Mesenteric fat pad (tissue), 1 donor: ENCODE measurements at regions not wholly inside any gene's neighbourhood (a gene's known extent, or its start where the extent isn't known, plus 50 kb on each side); places are given as distances from the start of the nearest gene placed in this dataset.
"Not testable (repeated sequence)": the region's sequence is repeated elsewhere in the genome, so short reads cannot be mapped to it uniquely, and the experiment has no call there.

Experiments
- DNase-seq: peaks from one replicate; pipeline ENCODE4 v3.0.0-alpha.2; 2020; ENCODE audit warnings: low spot score
- donor health status: DM: yes; HTN: yes; CAD: no.

DNA sequence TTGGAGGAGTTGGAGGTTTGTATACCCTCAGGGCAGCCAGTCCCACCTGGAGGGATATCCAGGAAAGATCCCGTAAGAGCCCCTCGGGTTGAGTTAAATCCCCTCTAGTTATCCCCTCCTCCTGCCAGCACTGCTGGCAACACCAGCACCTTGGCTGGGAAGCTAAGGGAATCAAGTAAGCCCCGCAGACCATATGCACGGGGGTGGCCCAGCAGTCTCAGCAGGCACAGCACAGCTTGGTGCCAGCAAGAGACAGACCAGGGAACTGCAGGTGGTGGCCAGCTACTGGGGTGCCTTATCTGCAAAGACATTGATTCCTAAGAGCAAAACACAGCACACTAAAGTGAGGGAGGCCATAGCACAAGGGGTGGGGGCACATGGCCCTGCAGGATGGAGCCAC lies 173.8 kb downstream of the GOLGA6L4 start:
- DNase-seq, result not testable (repeated sequence)

- DNase-seq, result not testable (repeated sequence)
These were observed 179.2 kb upstream of the ZSCAN2 start for GRCh38 chr15:84421513-84422181.

DNA sequence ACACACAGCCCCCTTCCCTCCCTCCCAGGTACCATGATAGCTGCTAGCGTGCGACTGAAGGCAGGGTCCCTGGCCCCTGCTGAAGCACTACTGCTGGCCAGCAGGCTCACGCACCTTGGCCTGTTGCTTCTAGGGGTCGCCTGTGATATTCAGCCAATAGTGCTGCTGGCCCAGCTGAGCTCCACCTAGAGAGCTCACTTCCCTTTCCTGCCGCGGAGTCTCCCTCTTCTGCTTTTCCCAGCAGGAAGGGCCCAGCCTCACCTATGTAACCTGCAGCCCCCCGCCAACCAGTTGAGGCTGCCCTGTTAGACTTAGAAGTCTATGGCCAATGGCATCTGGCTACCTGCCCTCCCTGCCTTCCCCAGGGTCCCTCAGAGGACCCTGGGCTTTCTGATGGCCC lies 175.5 kb upstream of the ZSCAN2 start:
- DNase-seq, result peak; percentile 62

DNA sequence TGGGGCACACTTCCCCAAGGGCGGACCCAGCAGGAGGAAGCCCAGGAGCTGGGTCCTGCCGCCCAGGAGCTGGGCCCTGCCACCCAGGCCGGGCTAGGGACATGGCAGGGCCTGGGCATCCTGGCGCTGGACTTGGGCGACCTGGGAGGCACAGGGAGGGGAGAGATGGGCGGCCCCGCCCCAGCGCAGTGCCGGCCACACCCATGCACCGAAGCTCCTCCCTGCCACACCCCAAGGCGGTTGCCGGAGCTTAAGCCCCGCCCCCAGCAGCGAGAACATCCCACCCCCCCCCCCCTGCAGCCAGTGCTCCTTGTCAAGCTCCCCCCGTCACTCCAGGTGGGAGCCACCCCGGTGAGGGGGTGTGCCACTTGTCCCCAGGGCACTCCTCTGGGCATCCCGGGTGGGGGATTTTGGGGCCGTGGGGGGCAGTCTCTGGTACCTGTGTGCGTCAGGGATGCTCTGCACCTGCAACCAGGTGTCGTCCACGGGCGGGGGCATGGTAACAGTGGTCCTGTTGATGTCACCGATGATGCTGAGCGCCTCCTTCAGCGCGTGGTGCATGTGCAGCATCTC lies 127.4 kb upstream of the ZSCAN2 start:
- DNase-seq, result not testable (repeated sequence)

DNA sequence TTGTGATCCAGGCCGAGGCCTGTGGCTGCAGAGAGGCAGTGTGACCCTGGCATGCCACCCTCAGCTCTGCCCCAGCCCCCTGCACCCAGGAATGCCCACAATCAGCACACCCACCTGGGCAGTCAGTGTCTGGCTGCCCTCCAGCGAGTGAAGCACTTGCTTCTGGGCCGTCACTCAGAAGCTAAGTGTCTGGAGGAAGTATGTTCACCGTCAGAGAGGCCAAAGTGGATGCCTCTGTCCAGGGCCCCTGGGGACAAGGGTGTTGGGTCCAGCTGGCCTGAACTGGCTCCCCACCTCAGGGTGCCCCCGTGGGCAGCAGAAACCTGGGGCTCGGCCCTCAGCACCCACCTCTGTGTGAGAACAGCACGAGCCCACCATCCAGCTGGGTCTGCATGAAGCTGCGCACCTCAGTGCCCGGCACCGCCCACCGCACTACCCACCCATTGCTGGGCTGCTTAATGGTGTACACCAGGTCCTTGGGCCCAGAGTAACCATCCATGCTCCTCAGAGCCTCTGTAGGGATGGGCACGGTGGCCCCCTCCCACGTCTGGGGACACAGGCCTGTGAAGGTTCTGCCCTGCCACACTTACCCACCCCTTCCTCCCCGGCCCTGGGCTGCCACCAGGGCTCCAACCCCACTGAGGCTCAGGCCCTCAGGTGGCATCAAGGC lies 124.3 kb upstream of the ZSCAN2 start:
- DNase-seq, result not testable (repeated sequence)

DNA sequence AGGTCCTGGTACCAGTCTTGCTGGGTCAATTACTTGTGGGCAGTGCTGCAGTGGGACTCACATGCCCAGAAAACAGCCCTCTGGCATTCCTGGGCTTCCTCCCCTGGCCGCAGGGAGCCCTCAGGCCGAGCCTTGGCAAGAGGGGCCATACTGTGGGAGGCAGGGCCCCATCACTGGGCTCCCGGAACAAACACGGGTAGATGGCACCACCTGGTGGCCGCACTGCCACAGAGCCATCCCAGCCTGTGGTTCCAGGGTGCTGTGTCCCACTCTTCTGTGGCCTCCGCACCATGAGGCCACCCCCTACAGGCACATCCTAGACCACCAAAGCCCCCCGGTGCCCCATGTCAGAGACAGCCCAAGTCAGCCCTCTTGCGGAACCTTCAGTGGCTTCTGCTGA lies 123.3 kb upstream of the ZSCAN2 start:
- DNase-seq, result not testable (repeated sequence)

DNA sequence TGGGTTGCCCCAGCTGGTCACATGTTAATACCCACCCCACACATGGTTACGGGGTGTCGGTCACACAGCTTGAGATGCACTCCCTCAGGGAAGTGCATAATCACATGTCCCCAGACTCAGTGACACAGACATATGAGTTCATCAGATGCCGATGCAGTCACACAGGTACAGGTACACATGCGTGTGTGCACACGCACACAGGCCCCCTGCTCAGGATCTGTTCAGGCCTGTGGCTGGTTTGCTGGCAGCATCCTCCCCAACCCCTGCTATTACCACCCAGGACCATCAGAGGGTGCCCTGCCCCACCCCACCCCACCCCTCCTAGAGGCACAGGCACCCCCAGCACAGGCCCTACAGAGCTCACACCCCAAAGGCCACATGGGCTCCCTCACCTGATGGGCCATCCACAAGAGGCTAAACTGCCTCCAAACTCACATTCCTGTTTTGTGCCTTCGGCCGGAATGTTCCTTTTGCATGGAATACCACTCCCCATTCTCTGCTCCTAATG lies 120.6 kb upstream of the ZSCAN2 start:
- DNase-seq, result not testable (repeated sequence)

- peak; percentile 77 for DNase-seq
These were observed 117.0 kb upstream of the ZSCAN2 start for GRCh38 chr15:84483859-84484258.

- DNase-seq, result peak; percentile 86
These were observed 100.5 kb upstream of the ZSCAN2 start for GRCh38 chr15:84500165-84500889.

- DNase-seq, result not testable (repeated sequence)
These were observed 97.7 kb upstream of the ZSCAN2 start for GRCh38 chr15:84503101-84503500.

GRCh38 chr15:84505552-84505951 lies 95.3 kb upstream of the ZSCAN2 start:
- not testable (repeated sequence) for DNase-seq

GRCh38 chr15:84512324-84512723 lies 88.5 kb upstream of the ZSCAN2 start:
- DNase-seq, result not testable (repeated sequence)

- DNase-seq, result not testable (repeated sequence)
These were observed 84.0 kb upstream of the ZSCAN2 start for GRCh38 chr15:84516773-84517172.

- DNase-seq, result not testable (repeated sequence)
These were observed 75.1 kb upstream of the ZSCAN2 start for GRCh38 chr15:84525491-84526344.

DNA sequence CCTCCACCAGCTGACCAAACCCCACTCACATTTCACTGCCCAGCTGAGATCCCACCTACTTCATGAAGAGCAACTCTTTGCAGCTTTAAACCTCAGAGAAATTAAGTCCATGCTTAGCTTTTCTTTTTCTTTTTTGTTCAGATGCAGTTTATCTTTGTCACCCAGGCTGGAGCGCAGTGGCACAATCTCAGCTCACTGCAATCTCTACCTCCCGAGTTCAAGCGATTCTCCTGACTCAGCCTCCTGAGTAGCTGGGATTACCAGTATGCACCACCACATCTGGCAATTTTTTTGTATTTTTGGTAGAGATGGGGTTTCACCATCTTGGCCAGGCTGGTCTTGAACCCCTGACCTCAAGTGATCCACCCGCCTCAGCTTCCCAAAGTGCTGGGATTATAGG lies 70.1 kb upstream of the ZSCAN2 start:
- not testable (repeated sequence) for DNase-seq

DNA sequence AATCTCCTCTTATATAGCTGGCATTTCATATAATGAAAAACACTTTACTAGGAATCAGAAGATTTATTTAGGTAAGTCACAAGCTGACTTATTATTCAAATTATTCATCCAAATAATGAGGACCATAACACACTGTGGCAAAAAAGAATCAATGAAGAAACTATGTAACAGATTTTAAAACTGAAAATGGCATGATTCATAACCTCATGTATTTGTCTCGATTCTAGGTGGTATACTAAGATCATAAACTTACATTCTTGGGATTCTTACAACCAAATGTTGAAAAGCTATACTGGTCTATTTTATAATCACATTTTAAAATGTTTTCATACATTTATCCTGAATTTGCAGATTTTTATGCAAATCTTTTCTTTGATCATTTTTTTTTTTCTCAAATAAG lies 69.6 kb upstream of the ZSCAN2 start:
- DNase-seq, result not testable (repeated sequence)

DNA sequence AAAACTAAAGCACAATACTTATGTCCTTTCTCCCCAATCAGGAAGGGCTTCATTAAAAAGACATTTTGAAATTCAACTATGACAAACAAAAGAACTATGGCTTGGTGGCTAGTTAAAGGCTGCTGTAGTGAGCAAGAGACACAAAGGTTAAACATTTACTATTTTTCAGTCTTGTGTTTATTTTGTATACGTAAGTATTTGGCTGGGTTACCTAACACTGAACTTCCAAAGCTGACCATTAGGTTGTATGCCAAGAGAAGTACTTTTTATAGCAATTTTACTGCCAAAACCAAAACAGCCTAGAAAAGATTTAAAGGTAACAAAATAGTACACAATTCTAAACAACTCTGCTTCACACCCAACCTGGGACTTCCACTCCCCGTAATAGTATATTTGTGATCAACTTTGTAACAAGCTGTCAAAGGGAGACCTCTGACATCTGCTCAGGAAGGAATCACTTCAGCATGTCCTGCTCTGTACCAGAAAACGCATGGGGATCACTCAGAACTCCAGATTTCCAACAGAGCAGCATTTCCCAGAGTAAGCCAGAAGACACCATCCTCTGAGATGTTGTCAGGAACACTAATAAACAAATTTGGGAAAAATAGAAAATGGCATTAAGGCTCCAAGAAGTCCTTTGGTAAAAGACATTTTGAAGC lies 69.0 kb upstream of the ZSCAN2 start:
- not testable (repeated sequence) for DNase-seq

GRCh38 chr15:84533705-84534104 lies 67.1 kb upstream of the ZSCAN2 start:
- DNase-seq, result not testable (repeated sequence)

- not testable (repeated sequence) for DNase-seq
These were observed 66.1 kb upstream of the ZSCAN2 start for GRCh38 chr15:84534561-84535235.
